ENCODE measurements at regions not wholly inside any gene's neighbourhood (a gene's known extent, or its start where the extent isn't known, plus 50 kb on each side); places are given as distances from the start of the nearest gene placed in this dataset.

GRCh38 chr11:92787638-92788037 lies 181.8 kb upstream of the MTNR1B start:
- no peaks in the 10 kb centered on the region for H3K36me3 Mint-ChIP-seq (ENCODE audit: low read depth, unreplicated experiment)
- no peaks in the 10 kb centered on the region for H3K27me3 Mint-ChIP-seq (ENCODE audit: unreplicated experiment)
- no peak overlapping the region for H3K4me3 Mint-ChIP-seq (ENCODE audit: unreplicated experiment)
- no peaks in the 10 kb centered on the region for H3K9me3 Mint-ChIP-seq (ENCODE audit: unreplicated experiment)
- DNase-seq (ENCODE audit: low spot score), result no peak
- peaks cover 2% of the 10 kb centered on the region for H3K4me1 Mint-ChIP-seq (ENCODE audit: unreplicated experiment)
- H3K27ac Mint-ChIP-seq (ENCODE audit: unreplicated experiment), result no peak overlapping the region
- no peak for TF ChIP-seq CTCF (IDR thresholded peaks at IDR 0.05; ENCODE audit: unreplicated experiment)

GRCh38 chr11:92789761-92790160 lies 179.7 kb upstream of the MTNR1B start:
- Mint-ChIP-seq H3K27ac (ENCODE audit: unreplicated experiment) (no peak overlapping the region), H3K9me3 (ENCODE audit: unreplicated experiment) (no peaks in the 10 kb centered on the region), H3K4me3 (ENCODE audit: unreplicated experiment) (no peak overlapping the region), H3K4me1 (ENCODE audit: unreplicated experiment) (peaks cover 2% of the 10 kb centered on the region), H3K27me3 (ENCODE audit: unreplicated experiment) (no peaks in the 10 kb centered on the region), H3K36me3 (ENCODE audit: low read depth, unreplicated experiment) (no peaks in the 10 kb centered on the region)
- no peak for DNase-seq (ENCODE audit: low spot score)
- no peak for TF ChIP-seq CTCF (IDR thresholded peaks at IDR 0.05; ENCODE audit: unreplicated experiment)

GRCh38 chr11:92790366-92790765 lies 179.1 kb upstream of the MTNR1B start:
- Mint-ChIP-seq H3K27ac (ENCODE audit: unreplicated experiment) (no peak overlapping the region), H3K4me1 (ENCODE audit: unreplicated experiment) (peaks cover 8% of the 10 kb centered on the region), H3K27me3 (ENCODE audit: unreplicated experiment) (no peaks in the 10 kb centered on the region), H3K4me3 (ENCODE audit: unreplicated experiment) (no peak overlapping the region), H3K9me3 (ENCODE audit: unreplicated experiment) (no peaks in the 10 kb centered on the region), H3K36me3 (ENCODE audit: low read depth, unreplicated experiment) (no peaks in the 10 kb centered on the region)
- DNase-seq (ENCODE audit: low spot score), result no peak
- TF ChIP-seq CTCF (IDR thresholded peaks at IDR 0.05; ENCODE audit: unreplicated experiment), result no peak

GRCh38 chr11:92790926-92791616 lies 178.4 kb upstream of the MTNR1B start:
- Mint-ChIP-seq H3K4me1 (ENCODE audit: unreplicated experiment) (peaks cover 10% of the 10 kb centered on the region), H3K27me3 (ENCODE audit: unreplicated experiment) (no peaks in the 10 kb centered on the region), H3K4me3 (ENCODE audit: unreplicated experiment) (no peak overlapping the region), H3K27ac (ENCODE audit: unreplicated experiment) (no peak overlapping the region), H3K9me3 (ENCODE audit: unreplicated experiment) (no peaks in the 10 kb centered on the region), H3K36me3 (ENCODE audit: low read depth, unreplicated experiment) (no peaks in the 10 kb centered on the region)
- no peak for DNase-seq (ENCODE audit: low spot score)
- no peak for TF ChIP-seq CTCF (IDR thresholded peaks at IDR 0.05; ENCODE audit: unreplicated experiment)

- no peak for DNase-seq (ENCODE audit: low spot score)
- H3K27me3 Mint-ChIP-seq (ENCODE audit: unreplicated experiment), result no peaks in the 10 kb centered on the region
- H3K9me3 Mint-ChIP-seq (ENCODE audit: unreplicated experiment), result no peaks in the 10 kb centered on the region
- no peak overlapping the region for H3K4me3 Mint-ChIP-seq (ENCODE audit: unreplicated experiment)
- H3K36me3 Mint-ChIP-seq (ENCODE audit: low read depth, unreplicated experiment), result no peaks in the 10 kb centered on the region
- no peak overlapping the region for H3K27ac Mint-ChIP-seq (ENCODE audit: unreplicated experiment)
- TF ChIP-seq CTCF (IDR thresholded peaks at IDR 0.05; ENCODE audit: unreplicated experiment), result no peak
- H3K4me1 Mint-ChIP-seq (ENCODE audit: unreplicated experiment), result peaks cover 10% of the 10 kb centered on the region
Measured at GRCh38 chr11:92791886-92792285, 177.6 kb upstream of the MTNR1B start.

Measured in endothelial cell (in vitro differentiated cells).